Heart left ventricle (tissue), 16 donors: ENCODE measurements at regions not wholly inside any gene's neighbourhood (a gene's known extent, or its start where the extent isn't known, plus 50 kb on each side); places are given as distances from the start of the nearest gene placed in this dataset.

Experiments
- ATAC-seq, 4 donors: fragments of 200-7000 bp; cut with Tn5 transposase; one replicate each; pipeline ENCODE4 v1.9.1; 2020 to 2022; ENCODE audit warnings: moderate library complexity in 4 of 4, mild to moderate bottlenecking in 3 of 4, moderate number of reproducible peaks in 1 of 4
- DNase-seq, 5 donors: peaks; one replicate each; pipeline ENCODE4 v3.0.0-alpha.2; 2020
- H3K27ac ChIP-seq, 12 donors: fragments of 200-600 bp; sonication (generic) in 4 of 12; one replicate each; pipeline versions ENCODE4 v1.5.0 to v1.8.0; 2016 to 2022; ENCODE audit warnings: mild to moderate bottlenecking in 2 of 12
- H3K27me3 ChIP-seq, 9 donors: fragments of 200-600 bp; sonication (generic) in 2 of 9; one replicate each; pipeline versions ENCODE4 v1.5.1 to v1.8.0; 2016 to 2022; ENCODE audit warnings: mild to moderate bottlenecking in 3 of 9
- H3K36me3 ChIP-seq, 9 donors: fragments of 200-600 bp; sonication (generic) in 2 of 9; one replicate each; pipeline versions ENCODE4 v1.5.0 to v1.8.0; 2018 to 2022; ENCODE audit warnings: mild to moderate bottlenecking in 2 of 9
- H3K4me1 ChIP-seq, 12 donors: fragments of 200-600 bp; sonication (generic) in 4 of 12; one replicate each; pipeline versions ENCODE4 v1.5.0 to v1.8.0; 2016 to 2022; ENCODE audit warnings: mild to moderate bottlenecking in 3 of 12
- H3K4me3 ChIP-seq, 12 donors: fragments of 200-600 bp; sonication (generic) in 4 of 12; one replicate each; pipeline versions ENCODE4 v1.5.0 to v1.8.0; 2017 to 2022; ENCODE audit warnings: mild to moderate bottlenecking in 9 of 12, moderate library complexity in 4 of 12
- H3K9me3 ChIP-seq, 12 donors: fragments of 200-600 bp; sonication (generic) in 4 of 12; one replicate each; pipeline versions ENCODE4 v1.5.0 to v1.8.0; 2016 to 2022; ENCODE audit warnings: mild to moderate bottlenecking in 1 of 12
- CTCF ChIP-seq, 12 donors: fragments of 200-600 bp; sonication (generic) in 4 of 12; IDR thresholded peaks; one replicate each; pipeline versions ENCODE4 v1.5.0 to v1.8.0; 2018 to 2022; ENCODE audit warnings: antibody characterized with exemption in 12 of 12, mild to moderate bottlenecking in 5 of 12
- POLR2A ChIP-seq, 2 donors: fragments of 450-650 bp; IDR thresholded peaks; one replicate each; pipeline ENCODE4 v1.6.1; 2017; ENCODE audit warnings: antibody characterized with exemption in 2 of 2, mild to moderate bottlenecking in 2 of 2, moderate library complexity in 2 of 2
- WGBS, 4 donors: extraction: QIAGEN DNeasy Blood & Tissue Kit in 2 of 4; methylation state at CpG; one replicate each; pipeline versions ENCODE4 v1.1.5 to v1.1.7; 2013 to 2018; 5-methylcytosine and 5-hydroxymethylcytosine counted together
- intact Hi-C, 10 donors: fragments of 100-400 bp; cut with DNase I; formaldehyde crosslinking; loops; one replicate each; pipeline versions ENCODE4 v1.11.1 to v1.14.2; 2022
- donor health status: ischemic (EF 13 %, LVEDD 7.1; RV severe dilation, severe dysfunction).
- donor health status: healthy with polysubstance abuse.
- donor health status: DM: no; HTN: yes; CAD: no.
- donor health status: DM: no; HTN: no; CAD: no.
- donor health status: ischemic (EF 25% LVEDD 6.9; RV normal size, moderate dysfunction).
- donor health status: ischemic (EF 25% LVEDD 5.7; RV mildly dilated, moderate dysfunction).
- donor health status: healthy.
- donor health status: DM: yes; HTN: yes; CAD: no.
- donor health status: ischemic (EF 35%, LVEDD 5.7; RV mildly dilated, moderate dysfunction).
- donor health status: nonischemic (EF 11% LVEDD 7.7; RV severe dilation, severe dysfunction).
- donor health status: DM: yes; HTN: yes; CAD: no.
- donor health status: PGD.
- donor health status: ischemic (EF 29% LVEDD 5.4; RV normal size, mild dysfunction).
- donor health status: nonischemic (EF 23%, LVEDD 6.1; RV moderate dilation, normal function).

GRCh38 chr11:110773442-110773841, 61.2 kb upstream of the ARHGAP20 start:
- no peak for ATAC-seq
- Histone ChIP-seq H3K4me3 (no peak overlapping the region), H3K27ac (no peak overlapping the region), H3K27me3 (peaks cover 0 to 3% (median 0%) of the 10 kb centered on the region in 9 donors), H3K36me3 (no peaks in the 10 kb centered on the region), H3K9me3 (peaks cover 0 to under 1% (median 0%) of the 10 kb centered on the region in 12 donors), H3K4me1 (peaks cover 0 to 9% (median 0%) of the 10 kb centered on the region in 12 donors)
- TF ChIP-seq CTCF (IDR thresholded peaks at IDR 0.05) (no peak), POLR2A (IDR thresholded peaks at IDR 0.05) (no peak)
- DNase-seq: no peak
- WGBS, 4 donors: 73 to 91% (median 81%) methylated on average over 1 of the region's 1 CpG
- intact Hi-C loops: no loop called here

DNA sequence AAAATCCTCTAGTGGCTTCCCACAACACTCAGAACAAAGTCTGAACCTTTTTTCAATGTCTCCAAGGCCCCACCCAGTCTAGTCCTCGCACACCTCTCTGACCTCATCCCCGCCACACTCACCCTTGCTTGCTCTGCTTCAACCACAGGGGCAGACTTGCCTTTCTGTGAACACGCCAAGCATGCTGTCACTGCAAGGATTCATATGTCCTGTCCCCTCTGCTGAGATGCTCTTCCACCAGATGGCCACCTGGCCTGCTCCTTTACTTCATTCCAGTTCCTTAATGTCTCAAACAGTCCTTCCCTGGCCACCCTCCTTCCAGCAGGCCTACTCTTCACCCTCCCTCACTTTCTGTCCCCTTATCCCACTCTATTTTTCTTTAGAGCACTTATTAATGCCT, 60.6 kb upstream of the ARHGAP20 start:
- no peak for DNase-seq
- no peak overlapping the region for H3K27ac ChIP-seq
- 79 to 84% (median 83%) methylated on average over 3 of the region's 3 CpGs for WGBS, 4 donors
- peaks cover 0 to 3% (median 0%) of the 10 kb centered on the region in 9 donors for H3K27me3 ChIP-seq
- H3K4me1 ChIP-seq: peaks cover 0 to 5% (median 0%) of the 10 kb centered on the region in 12 donors
- no peak overlapping the region for H3K4me3 ChIP-seq
- ATAC-seq: no peak
- intact Hi-C loops: no loop called here
- TF ChIP-seq CTCF (IDR thresholded peaks at IDR 0.05) (no peak), POLR2A (IDR thresholded peaks at IDR 0.05) (no peak)
- H3K36me3 ChIP-seq: no peaks in the 10 kb centered on the region
- H3K9me3 ChIP-seq: no peaks in the 10 kb centered on the region

GRCh38 chr11:110766316-110766715, 54.1 kb upstream of the ARHGAP20 start:
- H3K9me3 ChIP-seq: no peaks in the 10 kb centered on the region
- DNase-seq: no peak
- H3K27ac ChIP-seq: no peak overlapping the region
- no peak overlapping the region for H3K4me3 ChIP-seq
- WGBS, 4 donors: 37 to 81% (median 57%) methylated on average over 1 of the region's 1 CpG
- H3K27me3 ChIP-seq: peaks cover 0 to 3% (median 0%) of the 10 kb centered on the region in 9 donors
- H3K36me3 ChIP-seq: no peaks in the 10 kb centered on the region
- intact Hi-C loops: loop anchor here in 1 of 10 donors (2.0 kb wide), 1 partner anchor 18 kb away; no protein-coding TSS in a partner anchor
- ATAC-seq: no peak
- no peak for TF ChIP-seq CTCF (IDR thresholded peaks at IDR 0.05)
- H3K4me1 ChIP-seq: peaks cover 0 to 13% (median 0%) of the 10 kb centered on the region in 12 donors

- no peak for DNase-seq
- H3K9me3 ChIP-seq: no peaks in the 10 kb centered on the region
Measured at GRCh38 chr11:110764485-110764884, 52.2 kb upstream of the ARHGAP20 start.

More at GRCh38 chr11:110764485-110764884, 52.2 kb upstream of the ARHGAP20 start:
- 75 to 80% (median 78%) methylated on average over 1 of the region's 1 CpG for WGBS, 4 donors
- peaks cover 0 to 3% (median 0%) of the 10 kb centered on the region in 9 donors for H3K27me3 ChIP-seq
- no peak for TF ChIP-seq CTCF (IDR thresholded peaks at IDR 0.05)
- TF ChIP-seq POLR2A (IDR thresholded peaks at IDR 0.05): no peak
- ATAC-seq: no peak
- intact Hi-C loops: no loop called here
- H3K36me3 ChIP-seq: no peaks in the 10 kb centered on the region
- H3K27ac ChIP-seq: no peak overlapping the region
- H3K4me1 ChIP-seq: peaks cover 0 to 22% (median 0%) of the 10 kb centered on the region in 12 donors
- no peak overlapping the region for H3K4me3 ChIP-seq
